Right lobe of liver (tissue), 6 donors: ENCODE measurements at regions not wholly inside any gene's neighbourhood (a gene's known extent, or its start where the extent isn't known, plus 50 kb on each side); places are given as distances from the start of the nearest gene placed in this dataset.

Experiments used
- ATAC-seq, 4 donors: fragments of 200-7000 bp; cut with Tn5 transposase; one replicate each; pipeline ENCODE4 v1.9.1; 2020; ENCODE audit warnings: mild to moderate bottlenecking in 4 of 4, moderate library complexity in 4 of 4
- DNase-seq, 3 donors: peaks; one replicate each; pipeline ENCODE4 v3.0.0-alpha.2; 2020
- H3K27ac ChIP-seq, 3 donors: fragments of 200-600 bp; one replicate each; pipeline ENCODE4 v1.8.0; 2022
- H3K27me3 ChIP-seq, 2 donors: fragments of 200-600 bp; one replicate each; pipeline ENCODE4 v1.8.0; 2022
- H3K36me3 ChIP-seq, 4 donors: fragments of 200-600 bp; sonication (generic) in 1 of 4; one replicate each; pipeline versions ENCODE4 v1.5.1 to v1.8.0; 2017 to 2022; ENCODE audit warnings: control low read depth in 1 of 4
- H3K4me1 ChIP-seq, 4 donors: fragments of 200-600 bp; sonication (generic) in 1 of 4; one replicate each; pipeline versions ENCODE4 v1.5.1 to v1.8.0; 2017 to 2022; ENCODE audit warnings: control low read depth in 1 of 4
- H3K4me3 ChIP-seq, 3 donors: fragments of 200-600 bp; one replicate each; pipeline ENCODE4 v1.8.0; 2022
- H3K9me3 ChIP-seq, 4 donors: fragments of 200-600 bp; sonication (generic) in 1 of 4; one replicate each; pipeline versions ENCODE4 v1.5.1 to v1.8.0; 2017 to 2022; ENCODE audit warnings: control low read depth in 1 of 4
- CTCF ChIP-seq, 4 donors: fragments of 200-600 bp in 3 of 4; fragments of 450-650 bp in 1 of 4; IDR thresholded peaks; one replicate each; pipeline versions ENCODE4 v1.5.1 to v1.8.0; 2016 to 2022; ENCODE audit warnings: antibody characterized with exemption in 4 of 4, mild to moderate bottlenecking in 2 of 4
- POLR2A ChIP-seq: fragments of 450-650 bp; IDR thresholded peaks from one replicate; pipeline ENCODE4 v1.6.1; 2017; ENCODE audit warnings: antibody characterized with exemption, mild to moderate bottlenecking
- WGBS: methylation state at CpG from one replicate; pipeline ENCODE4 v1.1.6; 2018; ENCODE audit warnings: low coverage, low lambda C conversion rate; ENCODE audit not compliant: insufficient coverage; ENCODE audit errors: missing lambda C conversion rate; 5-methylcytosine and 5-hydroxymethylcytosine counted together
- intact Hi-C, 2 donors: fragments of 100-400 bp; cut with DNase I; formaldehyde crosslinking; loops; one replicate each; pipeline versions ENCODE4 v1.11.2 to v1.14.1; 2022
- donor health status: DM: no; HTN: yes; CAD: no.
- donor health status: DM: no; HTN: no; CAD: no.
- donor health status: DM: no; HTN: no; CAD: no.
- donor health status: DM: no; HTN: yes; CAD: no.
- donor health status: DM: no; HTN: yes; CAD: no.

- Histone ChIP-seq H3K9me3 (no peaks in the 10 kb centered on the region), H3K4me3 (no peak overlapping the region), H3K27me3 (no peaks in the 10 kb centered on the region), H3K36me3 (no peaks in the 10 kb centered on the region), H3K27ac (no peak overlapping the region), H3K4me1 (no peaks in the 10 kb centered on the region)
- DNase-seq: no peak
- ATAC-seq: no peak
- intact Hi-C loops: no loop called here
- TF ChIP-seq CTCF (IDR thresholded peaks at IDR 0.05) (no peak), POLR2A (no peak)
- 22% methylated on average over 5 of the region's 11 CpGs for WGBS
Measured at GRCh38 chr2:120961396-120961795, 225.7 kb downstream of the GLI2 start.

GRCh38 chr2:120963997-120964705 is 228.5 kb downstream of the GLI2 start:
- intact Hi-C loops: no loop called here
- Histone ChIP-seq H3K4me3 (no peak overlapping the region), H3K9me3 (no peaks in the 10 kb centered on the region), H3K4me1 (no peaks in the 10 kb centered on the region), H3K27me3 (no peaks in the 10 kb centered on the region), H3K27ac (no peak overlapping the region), H3K36me3 (no peaks in the 10 kb centered on the region)
- no peak for DNase-seq
- TF ChIP-seq POLR2A: no peak
- no peak for TF ChIP-seq CTCF (IDR thresholded peaks at IDR 0.05)
- WGBS: 70% methylated on average over 11 of the region's 12 CpGs
- no peak for ATAC-seq

GRCh38 chr2:120964819-120965218 is 229.2 kb downstream of the GLI2 start:
- no peak for DNase-seq
- no peak for ATAC-seq
- intact Hi-C loops: no loop called here
- WGBS: no CpG with 5 or more reads among the region's 2 CpGs
- no peaks in the 10 kb centered on the region for H3K36me3 ChIP-seq
- H3K4me3 ChIP-seq: no peak overlapping the region
- no peaks in the 10 kb centered on the region for H3K27me3 ChIP-seq
- TF ChIP-seq CTCF (IDR thresholded peaks at IDR 0.05) (no peak), POLR2A (no peak)
- H3K27ac ChIP-seq: no peak overlapping the region
- no peaks in the 10 kb centered on the region for H3K9me3 ChIP-seq
- no peaks in the 10 kb centered on the region for H3K4me1 ChIP-seq

DNA sequence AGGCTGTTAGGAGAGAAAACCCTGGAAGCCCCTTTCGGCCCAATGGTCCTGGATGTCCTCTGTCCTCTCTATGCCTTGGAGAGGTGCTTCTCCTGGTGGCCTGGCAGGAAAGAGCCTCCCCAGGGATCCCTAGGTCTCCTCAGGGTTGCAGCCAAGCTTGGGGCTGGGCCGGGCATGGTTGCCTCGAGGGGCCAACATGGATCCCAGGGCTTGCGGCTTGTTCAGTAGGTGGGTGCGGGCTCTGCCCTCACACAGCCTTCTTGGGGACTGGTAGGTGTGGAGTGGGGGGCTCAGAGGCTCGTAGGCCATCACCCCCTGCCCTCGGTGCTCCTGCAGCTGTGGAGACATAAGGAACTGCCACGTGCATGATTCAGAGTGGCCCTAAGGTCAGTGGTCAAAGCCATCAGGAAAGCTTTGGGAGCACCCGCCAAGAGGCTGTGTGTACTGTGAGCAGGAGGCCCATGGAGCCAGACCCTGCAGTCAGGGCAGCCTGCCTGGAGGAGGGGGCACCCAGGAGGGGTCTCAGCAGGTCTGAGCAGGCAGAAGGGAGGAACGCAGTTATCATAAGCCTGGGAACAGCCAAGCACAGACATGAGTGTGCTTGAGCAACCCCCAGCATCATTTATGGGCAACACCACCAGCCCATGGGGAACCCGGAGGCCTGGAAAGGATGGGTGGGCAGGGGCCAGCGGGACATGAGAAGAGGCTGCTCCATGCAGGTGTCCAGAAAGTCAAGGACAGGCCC is 231.0 kb downstream of the GLI2 start:
- H3K9me3 ChIP-seq: no peaks in the 10 kb centered on the region
- H3K36me3 ChIP-seq: no peaks in the 10 kb centered on the region
- H3K4me3 ChIP-seq: no peak overlapping the region
- no peak overlapping the region for H3K27ac ChIP-seq
- no peak for TF ChIP-seq CTCF (IDR thresholded peaks at IDR 0.05)
- TF ChIP-seq POLR2A: no peak
- H3K4me1 ChIP-seq: no peaks in the 10 kb centered on the region
- H3K27me3 ChIP-seq: no peaks in the 10 kb centered on the region
- ATAC-seq (no peak), DNase-seq (no peak)
- 71% methylated on average over 1 of the region's 12 CpGs for WGBS
- intact Hi-C loops: no loop called here
